ENCODE measurements at regions not wholly inside any gene's neighbourhood (a gene's known extent, or its start where the extent isn't known, plus 50 kb on each side); places are given as distances from the start of the nearest gene placed in this dataset.

DNA sequence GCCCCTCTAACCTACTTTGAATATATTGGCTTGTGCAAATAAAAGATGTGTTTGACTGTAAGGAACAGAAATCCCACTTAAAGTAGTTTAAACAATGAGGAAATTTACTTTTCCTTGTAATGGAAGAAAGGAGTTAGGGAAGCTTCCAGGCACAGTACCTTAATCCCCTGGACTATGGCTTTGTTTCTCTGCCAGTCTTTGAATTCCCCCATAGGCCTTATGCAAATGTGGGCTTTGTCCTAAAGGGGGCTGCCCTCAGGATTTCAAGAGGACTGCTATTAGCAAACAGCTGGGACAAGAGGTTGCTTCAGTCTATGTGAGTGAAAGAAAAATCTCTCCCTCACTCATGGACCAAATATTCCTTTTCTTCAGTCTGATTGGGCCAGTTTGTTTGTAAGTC, 255.1 kb upstream of the THSD7B start (continued):
- TF ChIP-seq CHD2 (IDR thresholded peaks at IDR 0.05; ENCODE audit: low read length, partially characterized antibody) = no peak

DNA sequence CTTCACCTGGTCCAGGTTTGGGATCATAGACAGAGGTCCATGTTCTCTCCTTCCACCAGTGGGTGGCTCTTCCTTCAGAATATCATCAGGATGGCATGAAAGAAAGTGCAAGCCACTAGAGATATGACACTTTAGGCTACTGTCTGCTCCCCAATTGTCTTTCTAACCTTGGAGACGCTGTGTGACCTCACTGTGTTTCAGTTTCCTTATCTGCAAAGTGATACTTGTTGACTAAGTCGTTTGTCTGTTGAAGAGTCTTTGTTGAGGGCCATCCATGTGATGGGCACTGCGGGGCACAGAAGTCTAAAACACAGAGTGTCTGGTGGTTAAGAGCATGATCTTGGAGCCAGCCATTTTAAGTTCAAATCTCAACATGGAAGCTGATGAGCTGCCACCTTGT, 259.9 kb upstream of the THSD7B start:
- ChIA-PET POLR2A (no interaction called here), CTCF (no interaction called here)
- Histone ChIP-seq H3K9me2 (no peaks in the 10 kb centered on the region), H3K27ac (ENCODE audit: low read depth in 2 of 2, low read length in 1 of 2) (no peak overlapping the region), H3K27me3 (ENCODE audit: insufficient read depth) (no peaks in the 10 kb centered on the region), H2AFZ (ENCODE audit: low read depth) (no peak overlapping the region), H3K36me3 (replicated peaks in 1 of 2; ENCODE audit: control insufficient read depth in 1 of 2, insufficient read depth in 2 of 2, low read length in 1 of 2) (no peaks in the 10 kb centered on the region), H3K4me3 (ENCODE audit: low read depth in 2 of 2, low read length in 1 of 2) (no peak overlapping the region), H3F3A (replicated peaks; ENCODE audit: insufficient read depth) (no peaks in the 10 kb centered on the region), H3K79me2 (ENCODE audit: insufficient read depth) (no peaks in the 10 kb centered on the region), H3K4me2 (no peak overlapping the region), H3K4me1 (ENCODE audit: control insufficient read depth in 1 of 2, insufficient read depth in 2 of 2, low read depth in 1 of 2, low read length in 1 of 2) (no peaks in the 10 kb centered on the region), H4K20me1 (ENCODE audit: insufficient read depth) (no peaks in the 10 kb centered on the region), H3K9me3 (no peaks in the 10 kb centered on the region), H3K9ac (no peak overlapping the region)
- TF ChIP-seq, protein P1, sequence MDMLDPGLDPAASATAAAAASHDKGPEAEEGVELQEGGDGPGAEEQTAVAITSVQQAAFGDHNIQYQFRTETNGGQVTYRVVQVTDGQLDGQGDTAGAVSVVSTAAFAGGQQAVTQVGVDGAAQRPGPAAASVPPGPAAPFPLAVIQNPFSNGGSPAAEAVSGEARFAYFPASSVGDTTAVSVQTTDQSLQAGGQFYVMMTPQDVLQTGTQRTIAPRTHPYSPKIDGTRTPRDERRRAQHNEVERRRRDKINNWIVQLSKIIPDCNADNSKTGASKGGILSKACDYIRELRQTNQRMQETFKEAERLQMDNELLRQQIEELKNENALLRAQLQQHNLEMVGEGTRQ (IDR thresholded peaks at IDR 0.05; ENCODE audit: borderline replicate concordance, low read depth, low read length) = no peak
- TF ChIP-seq EZH2phosphoT487 (IDR thresholded peaks at IDR 0.05; ENCODE audit: borderline replicate concordance, low read depth) (no peak), MXI1 (IDR thresholded peaks at IDR 0.05; ENCODE audit: low read depth, low read length) (no peak)
- TF ChIP-seq, protein P2, sequence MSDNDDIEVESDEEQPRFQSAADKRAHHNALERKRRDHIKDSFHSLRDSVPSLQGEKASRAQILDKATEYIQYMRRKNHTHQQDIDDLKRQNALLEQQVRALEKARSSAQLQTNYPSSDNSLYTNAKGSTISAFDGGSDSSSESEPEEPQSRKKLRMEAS (IDR thresholded peaks at IDR 0.05; ENCODE audit: low read depth) = no peak
- TF ChIP-seq, protein P3, sequence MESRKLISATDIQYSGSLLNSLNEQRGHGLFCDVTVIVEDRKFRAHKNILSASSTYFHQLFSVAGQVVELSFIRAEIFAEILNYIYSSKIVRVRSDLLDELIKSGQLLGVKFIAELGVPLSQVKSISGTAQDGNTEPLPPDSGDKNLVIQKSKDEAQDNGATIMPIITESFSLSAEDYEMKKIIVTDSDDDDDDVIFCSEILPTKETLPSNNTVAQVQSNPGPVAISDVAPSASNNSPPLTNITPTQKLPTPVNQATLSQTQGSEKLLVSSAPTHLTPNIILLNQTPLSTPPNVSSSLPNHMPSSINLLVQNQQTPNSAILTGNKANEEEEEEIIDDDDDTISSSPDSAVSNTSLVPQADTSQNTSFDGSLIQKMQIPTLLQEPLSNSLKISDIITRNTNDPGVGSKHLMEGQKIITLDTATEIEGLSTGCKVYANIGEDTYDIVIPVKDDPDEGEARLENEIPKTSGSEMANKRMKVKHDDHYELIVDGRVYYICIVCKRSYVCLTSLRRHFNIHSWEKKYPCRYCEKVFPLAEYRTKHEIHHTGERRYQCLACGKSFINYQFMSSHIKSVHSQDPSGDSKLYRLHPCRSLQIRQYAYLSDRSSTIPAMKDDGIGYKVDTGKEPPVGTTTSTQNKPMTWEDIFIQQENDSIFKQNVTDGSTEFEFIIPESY (IDR thresholded peaks at IDR 0.05; ENCODE audit: borderline replicate concordance, low read depth) = no peak
- WGBS (ENCODE audit: low lambda C conversion rate) = 8% methylated on average over 3 of the region's 3 CpGs
- DNase-seq = no peak

DNA sequence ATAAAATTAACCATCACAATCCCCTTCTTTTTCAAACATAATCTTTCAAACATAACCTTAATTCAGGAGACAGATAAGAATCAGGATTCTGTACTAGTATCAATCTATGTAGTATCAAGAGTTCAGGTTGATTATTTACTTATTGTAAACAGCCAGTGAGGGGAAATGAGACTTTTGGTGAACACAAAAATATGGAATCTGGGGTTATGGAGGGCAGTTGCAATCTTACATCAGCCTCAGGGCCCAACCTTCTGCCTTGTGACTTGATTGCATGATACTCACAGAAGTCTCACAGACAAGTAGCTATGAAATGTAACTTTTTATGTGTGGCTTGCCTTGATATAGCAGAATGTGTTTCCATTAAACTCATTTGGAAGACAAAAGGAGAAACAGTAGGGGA, 262.7 kb upstream of the THSD7B start:
- H3F3A ChIP-seq (replicated peaks; ENCODE audit: insufficient read depth) = no peaks in the 10 kb centered on the region
- ChIA-PET POLR2A (no interaction called here), CTCF (no interaction called here)
- H3K4me1 ChIP-seq (ENCODE audit: control insufficient read depth in 1 of 2, insufficient read depth in 2 of 2, low read depth in 1 of 2, low read length in 1 of 2) = no peaks in the 10 kb centered on the region
- H3K4me3 ChIP-seq (ENCODE audit: low read depth in 2 of 2, low read length in 1 of 2) = no peak overlapping the region
- no peak overlapping the region for H3K9ac ChIP-seq
- H4K20me1 ChIP-seq (ENCODE audit: insufficient read depth) = no peaks in the 10 kb centered on the region
- no peaks in the 10 kb centered on the region for H3K36me3 ChIP-seq (replicated peaks in 1 of 2; ENCODE audit: control insufficient read depth in 1 of 2, insufficient read depth in 2 of 2, low read length in 1 of 2)
- no peak overlapping the region for H2AFZ ChIP-seq (ENCODE audit: low read depth)
- no peaks in the 10 kb centered on the region for H3K9me3 ChIP-seq
- no peak overlapping the region for H3K4me2 ChIP-seq
- H3K27me3 ChIP-seq (ENCODE audit: insufficient read depth) = no peaks in the 10 kb centered on the region
- no peak overlapping the region for H3K27ac ChIP-seq (ENCODE audit: low read depth in 2 of 2, low read length in 1 of 2)
- no peaks in the 10 kb centered on the region for H3K9me2 ChIP-seq
- no peak for DNase-seq
- H3K79me2 ChIP-seq (ENCODE audit: insufficient read depth) = no peaks in the 10 kb centered on the region
- TF ChIP-seq EP300 (IDR thresholded peaks at IDR 0.05; ENCODE audit: borderline replicate concordance in 1 of 2, low read depth in 1 of 2, low read length in 1 of 2) (no peak), TCF12 (IDR thresholded peaks at IDR 0.05) (no peak), SIN3A (IDR thresholded peaks at IDR 0.05; ENCODE audit: borderline replicate concordance, low read depth, low read length) (no peak), MXI1 (IDR thresholded peaks at IDR 0.05; ENCODE audit: low read depth, low read length) (no peak), TAF1 (IDR thresholded peaks at IDR 0.05; ENCODE audit: borderline replicate concordance, low read depth, low read length) (no peak), FOXM1 (IDR thresholded peaks at IDR 0.05; ENCODE audit: low read depth) (no peak), YY1 (IDR thresholded peaks at IDR 0.05; ENCODE audit: low read depth) (no peak), RXRA (IDR thresholded peaks at IDR 0.05; ENCODE audit: borderline replicate concordance, low read depth) (no peak), SMC3 (IDR thresholded peaks at IDR 0.05; ENCODE audit: low read depth, low read length) (no peak), CHD2 (IDR thresholded peaks at IDR 0.05; ENCODE audit: low read length, partially characterized antibody) (no peak), FOSL2 (IDR thresholded peaks at IDR 0.05; ENCODE audit: borderline replicate concordance, low read depth) (no peak)
- TF ChIP-seq, protein P4, sequence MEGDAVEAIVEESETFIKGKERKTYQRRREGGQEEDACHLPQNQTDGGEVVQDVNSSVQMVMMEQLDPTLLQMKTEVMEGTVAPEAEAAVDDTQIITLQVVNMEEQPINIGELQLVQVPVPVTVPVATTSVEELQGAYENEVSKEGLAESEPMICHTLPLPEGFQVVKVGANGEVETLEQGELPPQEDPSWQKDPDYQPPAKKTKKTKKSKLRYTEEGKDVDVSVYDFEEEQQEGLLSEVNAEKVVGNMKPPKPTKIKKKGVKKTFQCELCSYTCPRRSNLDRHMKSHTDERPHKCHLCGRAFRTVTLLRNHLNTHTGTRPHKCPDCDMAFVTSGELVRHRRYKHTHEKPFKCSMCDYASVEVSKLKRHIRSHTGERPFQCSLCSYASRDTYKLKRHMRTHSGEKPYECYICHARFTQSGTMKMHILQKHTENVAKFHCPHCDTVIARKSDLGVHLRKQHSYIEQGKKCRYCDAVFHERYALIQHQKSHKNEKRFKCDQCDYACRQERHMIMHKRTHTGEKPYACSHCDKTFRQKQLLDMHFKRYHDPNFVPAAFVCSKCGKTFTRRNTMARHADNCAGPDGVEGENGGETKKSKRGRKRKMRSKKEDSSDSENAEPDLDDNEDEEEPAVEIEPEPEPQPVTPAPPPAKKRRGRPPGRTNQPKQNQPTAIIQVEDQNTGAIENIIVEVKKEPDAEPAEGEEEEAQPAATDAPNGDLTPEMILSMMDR (IDR thresholded peaks at IDR 0.05) = no peak
- TF ChIP-seq, protein P2 (IDR thresholded peaks at IDR 0.05; ENCODE audit: low read depth) = no peak
- TF ChIP-seq, protein P5, sequence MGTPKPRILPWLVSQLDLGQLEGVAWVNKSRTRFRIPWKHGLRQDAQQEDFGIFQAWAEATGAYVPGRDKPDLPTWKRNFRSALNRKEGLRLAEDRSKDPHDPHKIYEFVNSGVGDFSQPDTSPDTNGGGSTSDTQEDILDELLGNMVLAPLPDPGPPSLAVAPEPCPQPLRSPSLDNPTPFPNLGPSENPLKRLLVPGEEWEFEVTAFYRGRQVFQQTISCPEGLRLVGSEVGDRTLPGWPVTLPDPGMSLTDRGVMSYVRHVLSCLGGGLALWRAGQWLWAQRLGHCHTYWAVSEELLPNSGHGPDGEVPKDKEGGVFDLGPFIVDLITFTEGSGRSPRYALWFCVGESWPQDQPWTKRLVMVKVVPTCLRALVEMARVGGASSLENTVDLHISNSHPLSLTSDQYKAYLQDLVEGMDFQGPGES (IDR thresholded peaks at IDR 0.05; ENCODE audit: low read depth, low read length) = no peak
